ENCODE measurements at regions not wholly inside any gene's neighbourhood (a gene's known extent, or its start where the extent isn't known, plus 50 kb on each side); places are given as distances from the start of the nearest gene placed in this dataset.

GRCh38 chr22:44368611-44369292 lies 56.0 kb upstream of the SHISAL1 start:
- DNase-seq (ENCODE audit: low spot score), result no peak

GRCh38 chr22:44366372-44367300 lies 53.9 kb upstream of the SHISAL1 start:
- peak; percentile 42 for DNase-seq (ENCODE audit: low spot score)

- no peak for DNase-seq (ENCODE audit: low spot score)
These were observed 53.1 kb upstream of the SHISAL1 start for GRCh38 chr22:44365832-44366231.

DNA sequence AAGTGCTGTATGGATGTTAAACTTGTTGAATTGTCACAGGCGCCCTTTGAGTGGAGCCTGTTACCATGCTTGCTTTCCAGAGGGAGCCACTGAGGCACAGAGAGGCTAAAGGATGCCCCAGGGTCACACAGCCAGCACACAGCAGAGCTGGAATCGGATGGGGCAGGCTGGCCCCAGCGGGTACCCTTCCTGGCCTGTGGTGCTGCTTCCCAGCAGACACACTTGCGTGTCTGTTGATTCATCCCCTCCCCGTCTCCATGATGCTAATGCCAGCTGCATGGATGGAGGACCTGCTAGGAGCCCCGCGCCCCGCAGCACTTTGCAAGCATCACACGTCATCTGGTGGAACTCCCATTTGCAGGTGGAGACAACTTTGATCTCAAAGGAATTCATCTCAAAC lies 52.4 kb upstream of the SHISAL1 start:
- DNase-seq (ENCODE audit: low spot score), result no peak

DNA sequence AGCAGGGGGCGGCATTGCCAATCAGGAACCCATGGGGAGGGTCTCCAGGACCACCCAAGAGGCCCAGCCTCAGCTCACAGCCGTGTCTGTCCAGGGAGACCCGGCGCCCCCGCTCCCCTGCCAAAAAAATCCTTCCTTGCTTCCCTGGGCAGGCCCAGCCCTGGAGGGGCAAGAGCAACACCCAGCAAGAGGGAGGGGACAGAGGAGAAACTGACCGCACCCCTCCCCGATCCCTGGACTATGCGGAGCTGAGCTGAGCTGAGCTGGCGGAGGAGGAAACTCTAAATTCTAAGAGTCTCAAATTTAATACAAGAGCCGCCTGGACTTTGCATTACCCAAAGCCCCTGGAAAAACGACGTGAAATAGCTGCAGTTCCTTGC lies 52.0 kb upstream of the SHISAL1 start:
- DNase-seq (ENCODE audit: low spot score), result no peak

GRCh38 chr22:44363980-44364750 lies 51.4 kb upstream of the SHISAL1 start:
- no peak for DNase-seq (ENCODE audit: low spot score)

- DNase-seq (ENCODE audit: low spot score), result peak; percentile 88
These were observed 50.5 kb upstream of the SHISAL1 start for GRCh38 chr22:44363013-44363979.

DNA sequence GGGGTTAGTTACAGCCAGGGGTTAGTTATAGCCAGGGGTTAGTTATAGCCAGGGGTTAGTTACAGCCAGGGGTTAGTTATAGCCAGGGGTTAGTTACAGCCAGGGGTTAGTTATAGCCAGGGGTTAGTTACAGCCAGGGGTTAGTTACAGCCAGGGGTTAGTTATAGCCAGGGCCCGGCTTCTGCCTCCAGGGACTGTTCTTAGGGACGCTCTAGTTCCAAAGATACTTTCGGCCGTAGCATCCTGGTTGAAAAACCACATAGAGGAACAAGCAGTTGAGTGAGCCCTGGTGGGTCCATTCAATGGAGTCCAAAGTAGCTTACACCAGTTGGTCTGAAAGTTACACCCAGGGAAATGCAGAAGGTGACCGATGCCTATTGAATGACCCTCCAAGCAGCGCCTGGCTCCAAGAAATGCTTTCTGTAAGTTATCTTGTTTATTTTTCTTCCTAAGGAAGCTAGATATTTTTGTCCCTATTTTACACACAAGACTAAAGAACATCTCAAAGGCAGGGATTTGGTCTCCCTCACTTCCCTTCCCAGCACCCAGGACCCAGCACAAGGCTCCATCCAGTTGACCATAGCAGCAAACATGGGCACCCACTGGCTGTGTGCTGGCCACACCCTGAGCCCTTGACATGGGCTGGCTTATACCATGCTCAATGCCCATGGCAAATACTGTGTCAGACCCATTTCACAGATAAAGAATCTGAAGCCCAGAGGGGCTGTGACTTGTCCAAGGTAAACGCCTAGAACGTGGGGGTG lies 49.7 kb upstream of the SHISAL1 start:
- no peak for DNase-seq (ENCODE audit: low spot score)

Measured in kidney capillary endothelial cell (primary cell).